Frontal cortex (tissue), 3 donors: ENCODE measurements at regions not wholly inside any gene's neighbourhood (a gene's known extent, or its start where the extent isn't known, plus 50 kb on each side); places are given as distances from the start of the nearest gene placed in this dataset.

Source experiments
- DNase-seq, 2 donors: peaks; one replicate each; pipeline ENCODE4 v3.0.0; 2012; ENCODE audit warnings: low spot score in 2 of 2
- FAIRE-seq: peaks from 2 replicates; lab custom pipeline; 2012; peaks lifted over from hg19 to GRCh38; lab: Jason Lieb, UNC
- donor health status: control.
- donor health status: control.
- donor health status: control.

DNA sequence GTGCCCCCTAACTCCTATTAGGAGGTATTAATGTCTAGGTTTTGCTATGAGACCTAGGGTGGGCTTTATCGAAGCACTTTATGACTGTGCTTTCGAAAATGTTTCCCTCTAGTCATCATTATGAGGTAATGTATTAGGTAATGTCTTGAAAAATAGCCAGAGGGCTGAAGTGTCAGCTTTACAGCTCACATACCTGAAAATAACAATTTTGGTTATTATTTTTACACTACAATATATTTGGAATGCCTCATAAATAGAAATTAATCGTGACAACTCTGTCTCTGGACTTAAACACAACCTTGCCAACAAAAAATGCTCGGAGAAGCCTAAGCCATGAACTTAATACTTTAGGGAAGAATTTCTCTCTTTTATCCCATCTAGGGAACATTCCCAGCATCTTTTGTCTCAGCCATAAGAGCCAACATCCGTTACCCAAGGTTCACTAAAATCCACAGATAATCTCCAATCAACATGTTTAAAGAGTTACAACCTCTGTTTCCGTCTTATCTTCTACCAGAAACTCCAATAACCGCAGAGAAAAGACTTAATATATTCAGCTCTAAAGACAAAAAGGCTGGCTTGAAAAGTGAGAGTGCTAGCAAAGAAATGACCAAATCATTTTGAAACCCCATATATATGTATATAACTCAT lies 130.9 kb upstream of the RND3 start:
- no peak for DNase-seq

DNA sequence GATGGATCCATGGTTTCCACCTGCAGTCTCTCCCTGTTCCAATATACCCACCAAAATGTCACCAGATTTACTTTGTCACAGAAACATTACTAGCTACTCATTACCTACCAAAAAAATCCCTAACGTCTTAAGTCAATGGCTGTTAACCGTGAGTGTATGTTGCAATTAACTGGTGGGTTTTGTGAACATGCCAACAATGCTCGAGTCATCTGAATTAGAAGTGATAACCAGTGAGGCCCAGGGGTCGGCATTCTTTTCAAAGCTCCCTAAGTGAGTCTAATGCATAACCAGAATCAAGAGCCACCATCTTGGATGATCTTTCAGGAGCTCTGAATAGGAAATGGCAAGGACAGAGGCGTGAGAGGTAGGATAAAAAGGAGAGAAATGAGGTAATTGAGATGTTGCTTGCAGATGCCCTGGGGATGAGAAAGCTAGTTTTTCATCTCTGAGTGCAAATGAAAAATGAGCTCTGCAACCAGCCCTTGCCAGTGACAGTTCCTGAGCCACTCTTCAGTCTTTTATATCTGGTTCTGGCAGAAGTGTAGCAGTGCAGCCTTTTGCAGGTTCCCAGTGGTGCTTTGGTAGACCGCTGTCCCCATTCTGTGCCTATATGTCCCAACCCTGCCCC lies 130.0 kb upstream of the RND3 start:
- no peak for DNase-seq
- FAIRE-seq, result no peak

More for the DNA sequence above, 130.9 kb upstream of the RND3 start:
- no peak for FAIRE-seq

DNA sequence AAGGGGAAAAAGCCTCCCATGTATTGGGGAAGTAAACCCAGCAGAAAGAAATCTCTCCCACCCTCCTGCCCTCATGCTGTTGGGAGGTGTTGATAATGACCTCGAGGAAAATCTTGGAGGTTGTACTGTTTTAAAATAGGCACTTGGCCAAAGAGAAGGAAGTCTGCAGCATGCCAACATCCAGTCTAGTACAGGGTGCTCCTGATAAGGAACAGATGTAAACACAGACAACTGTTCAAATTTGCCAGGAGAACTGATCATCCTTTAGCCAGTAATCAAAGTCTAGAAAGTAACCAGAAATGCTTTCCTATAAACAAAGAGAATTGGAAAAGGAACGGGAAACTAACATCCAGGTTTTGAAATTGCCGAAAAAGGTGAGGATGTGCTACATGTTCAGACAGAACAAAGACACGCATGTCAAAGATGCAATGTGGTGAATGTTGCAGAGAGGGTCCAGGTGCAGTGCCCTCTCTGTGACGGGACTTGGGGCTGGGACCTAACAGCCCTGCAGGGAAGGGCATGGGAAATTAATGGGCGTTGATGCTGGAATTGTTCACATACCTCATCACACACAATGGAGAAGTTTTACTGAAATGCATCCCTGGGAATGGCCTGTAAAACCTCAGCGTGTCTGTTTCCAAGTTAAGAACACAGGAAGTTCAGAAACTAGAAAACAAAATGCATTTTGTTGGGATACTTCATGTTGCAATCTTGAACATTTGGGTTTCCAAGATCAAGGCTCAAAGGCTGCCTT lies 125.7 kb upstream of the RND3 start:
- DNase-seq, result no peak
- no peak for FAIRE-seq

GRCh38 chr2:150610670-150611279 lies 123.3 kb upstream of the RND3 start:
- FAIRE-seq (no peak), DNase-seq (no peak)

DNA sequence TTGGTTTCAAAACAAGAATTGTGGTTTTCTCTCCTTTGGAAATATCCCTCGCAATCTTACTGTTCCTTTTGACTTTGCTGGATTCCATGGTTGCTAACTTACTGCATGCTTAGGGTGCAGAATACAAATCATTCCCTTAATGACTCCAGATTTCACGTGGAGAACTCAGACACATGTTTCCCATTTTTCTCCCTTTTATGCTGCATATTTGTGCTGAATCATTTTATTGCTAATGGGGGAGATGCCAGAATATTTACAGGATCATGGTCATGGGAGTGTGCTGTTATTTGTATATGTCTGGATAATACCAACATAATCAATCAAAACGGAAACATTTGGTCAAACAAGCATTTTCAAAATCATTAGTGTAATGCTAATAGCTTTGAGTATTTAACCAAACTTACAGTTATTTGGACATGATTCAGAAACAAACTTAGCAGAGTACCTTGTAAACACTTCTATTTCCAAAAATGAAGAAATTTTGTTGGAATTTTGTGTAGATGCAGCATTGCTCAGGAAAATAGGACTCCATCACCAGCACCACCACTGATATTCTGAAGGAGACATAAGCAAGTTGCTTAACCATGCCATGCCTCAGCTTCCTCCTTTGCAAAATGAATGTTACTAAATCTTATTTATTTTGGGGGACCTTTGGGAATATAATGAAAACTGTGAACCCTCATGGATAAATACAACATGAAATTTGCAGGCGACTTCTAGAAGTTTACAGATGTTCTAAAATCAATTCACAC lies 122.5 kb upstream of the RND3 start:
- DNase-seq, result no peak
- FAIRE-seq, result no peak

- DNase-seq (no peak), FAIRE-seq (no peak)
Measured at GRCh38 chr2:150608341-150608740, 120.9 kb upstream of the RND3 start.

DNA sequence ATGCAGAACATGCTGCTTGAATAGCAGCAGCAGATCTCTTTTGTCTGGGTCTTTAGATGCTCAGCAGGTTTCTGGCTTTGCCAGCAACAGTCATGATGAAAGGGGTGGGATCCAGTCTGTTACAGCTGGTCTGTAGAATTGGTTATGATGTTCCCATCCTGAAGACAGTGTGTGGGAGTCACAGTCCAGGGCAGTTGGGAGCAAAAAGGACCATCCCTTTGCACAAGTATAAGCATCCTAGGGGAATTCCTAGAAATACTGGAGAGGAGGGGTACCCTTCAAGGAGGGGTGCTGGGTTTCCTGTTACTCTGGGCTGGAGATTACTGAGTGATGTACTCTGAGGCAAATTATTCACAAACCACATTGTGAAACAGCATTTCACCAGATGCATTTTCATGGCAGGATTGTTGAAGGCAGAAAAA lies 119.9 kb upstream of the RND3 start:
- FAIRE-seq, result no peak
- DNase-seq, result no peak

DNA sequence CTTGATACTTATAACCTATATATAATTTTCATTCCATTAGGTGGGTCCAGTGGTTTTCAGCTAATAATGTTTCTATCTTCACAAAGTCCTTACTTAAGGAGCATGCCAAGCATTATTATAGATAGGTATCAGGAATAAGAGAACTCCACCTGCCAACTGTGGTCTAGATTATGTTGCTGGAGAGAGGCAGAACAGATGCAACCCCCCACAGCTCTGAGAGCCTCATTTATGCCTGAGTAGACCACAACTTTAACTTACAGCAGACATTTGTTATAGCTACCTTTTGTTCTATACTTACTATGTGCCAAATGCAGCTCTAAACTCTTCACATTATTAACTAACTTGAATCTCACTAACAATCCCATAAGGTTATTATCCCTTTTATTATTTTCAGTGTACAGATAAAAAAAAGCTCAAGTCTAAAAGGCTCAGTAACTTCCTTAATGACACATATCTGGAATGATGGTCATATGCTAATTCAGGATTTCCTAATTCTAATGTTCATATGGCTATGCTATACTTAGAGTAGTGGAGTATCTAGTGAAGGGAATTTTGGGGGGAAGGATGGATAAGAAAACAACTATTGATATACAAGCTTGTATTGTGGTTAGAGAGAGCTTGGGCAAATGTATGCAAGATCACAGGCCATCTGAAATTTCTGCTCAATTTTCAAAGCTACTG lies 119.1 kb upstream of the RND3 start:
- no peak for FAIRE-seq
- DNase-seq, result no peak

DNA sequence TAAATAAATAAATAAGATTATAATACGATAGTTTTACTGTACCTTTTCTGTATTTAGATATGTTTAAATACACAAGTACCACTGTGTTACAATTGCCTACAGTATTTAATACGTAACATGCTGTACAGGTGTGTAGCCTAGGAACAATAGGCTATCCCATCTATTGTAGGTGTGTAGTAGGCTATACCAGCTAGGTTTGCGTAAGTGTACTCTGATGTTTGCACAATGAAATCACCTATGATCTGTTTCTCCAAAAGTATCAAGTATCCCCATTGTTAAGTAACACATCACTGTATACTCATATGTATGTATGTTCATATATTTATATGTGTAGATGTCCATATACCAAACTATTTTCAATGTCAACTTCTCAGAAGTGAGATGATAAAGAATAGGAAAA lies 118.2 kb upstream of the RND3 start:
- no peak for FAIRE-seq
- DNase-seq, result no peak

DNA sequence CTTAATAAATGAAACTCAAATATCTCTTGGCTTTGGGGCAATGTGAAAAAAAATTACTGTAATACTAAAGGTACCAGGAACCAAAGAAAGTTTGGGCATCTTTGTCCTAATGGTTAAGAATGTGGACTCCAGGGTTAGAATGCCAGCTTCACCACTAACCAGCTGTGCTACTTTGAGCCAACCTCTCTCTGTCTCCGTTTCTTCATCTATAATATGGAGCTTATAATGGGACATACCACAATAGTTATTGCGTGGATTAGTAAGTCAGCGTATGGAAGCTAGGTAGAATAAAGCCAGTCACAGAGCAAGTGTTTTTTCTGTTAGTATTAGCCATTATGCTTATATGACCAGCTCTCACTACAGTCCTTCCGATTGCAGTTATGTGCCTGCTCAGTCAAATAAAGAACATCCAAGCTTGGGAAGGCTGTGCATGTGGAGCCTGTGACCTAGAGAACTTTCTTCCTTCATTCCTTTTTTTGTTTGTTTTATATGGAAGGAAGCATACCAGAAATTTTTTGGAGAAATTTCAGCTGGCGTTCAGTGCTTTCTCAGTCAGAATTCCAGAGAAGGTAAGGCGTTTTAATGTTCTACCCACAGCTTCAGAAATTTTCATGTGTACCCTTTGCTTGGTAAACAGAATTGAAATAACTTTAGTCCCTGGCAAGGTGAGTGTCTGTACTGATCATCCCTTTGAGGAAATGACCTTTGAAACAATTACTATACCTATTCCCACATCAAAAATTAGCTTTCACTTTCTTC lies 114.0 kb upstream of the RND3 start:
- no peak for DNase-seq
- FAIRE-seq, result no peak

GRCh38 chr2:150599889-150600288 lies 112.4 kb upstream of the RND3 start:
- DNase-seq (no peak), FAIRE-seq (no peak)

DNA sequence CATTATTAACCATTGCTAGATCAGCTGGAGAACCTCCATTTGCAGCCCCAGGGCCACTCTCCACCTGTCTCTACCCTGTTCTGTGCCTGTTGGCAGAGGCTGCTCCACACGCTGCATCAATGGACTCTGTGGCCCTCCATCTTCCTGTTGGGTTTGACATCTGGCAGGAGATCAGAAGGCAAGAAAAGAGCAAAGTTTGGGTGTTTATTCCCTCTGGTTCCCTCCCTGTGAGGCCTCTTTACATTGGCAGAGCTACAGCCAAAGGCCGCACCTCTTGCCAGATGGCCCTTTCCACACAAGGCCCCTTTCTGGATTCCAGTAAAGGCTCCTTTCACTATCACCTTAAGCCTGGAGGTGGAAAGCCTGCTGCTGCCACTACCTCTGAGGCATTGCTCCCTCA lies 110.9 kb upstream of the RND3 start:
- DNase-seq (no peak), FAIRE-seq (no peak)

DNA sequence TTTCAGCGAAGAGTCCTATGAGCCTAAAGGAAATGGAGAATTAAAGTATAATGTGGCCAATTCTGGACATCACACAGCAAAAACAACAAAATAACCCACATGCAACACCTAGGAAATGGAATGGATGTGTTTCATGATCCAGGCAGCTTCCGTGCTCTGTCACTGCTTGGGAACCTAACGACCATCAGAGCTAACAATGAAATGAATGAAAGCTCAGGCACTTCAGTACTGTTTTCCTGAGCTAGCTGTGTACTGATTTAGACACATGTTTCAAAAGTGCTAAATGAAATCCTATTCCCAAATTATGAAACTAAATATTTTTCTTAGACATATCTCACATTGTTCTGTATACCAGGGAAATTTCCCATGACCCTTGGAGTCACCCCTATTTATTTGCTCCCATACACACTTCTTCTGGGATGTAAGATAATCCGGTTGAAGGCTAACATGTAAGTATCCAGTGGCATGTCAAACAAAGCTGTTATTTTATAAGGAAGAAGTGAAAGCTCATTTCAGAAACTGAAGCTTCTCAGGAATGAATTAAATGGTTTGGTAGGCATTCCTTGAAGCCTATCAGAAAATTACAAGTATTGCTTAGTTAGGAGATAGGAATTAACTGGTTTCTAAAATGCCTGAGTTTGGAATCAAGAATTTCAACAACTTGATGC lies 108.5 kb upstream of the RND3 start:
- no peak for FAIRE-seq
- no peak for DNase-seq

- DNase-seq (no peak), FAIRE-seq (no peak)
Measured at GRCh38 chr2:150594299-150594698, 106.8 kb upstream of the RND3 start.

- DNase-seq, result no peak
- FAIRE-seq, result no peak
Measured at GRCh38 chr2:150591496-150592285, 104.2 kb upstream of the RND3 start.

GRCh38 chr2:150589681-150590080 lies 102.2 kb upstream of the RND3 start:
- FAIRE-seq, result no peak
- DNase-seq, result no peak

- no peak for DNase-seq
- no peak for FAIRE-seq
Measured at GRCh38 chr2:150588506-150588870, 101.0 kb upstream of the RND3 start.
